ENCODE measurements at regions not wholly inside any gene's neighbourhood (a gene's known extent, or its start where the extent isn't known, plus 50 kb on each side); places are given as distances from the start of the nearest gene placed in this dataset.

- H3K27ac Mint-ChIP-seq: no peak overlapping the region; the same call in 1 of the 2 replicates
- ATAC-seq (no peak), DNase-seq (ENCODE audit: low spot score) (no peak)
- ChIA-PET CTCF (interaction anchor here (1.0 kb wide), 1 partner anchor 1418 kb away, joined by 3 read pairs; no protein-coding TSS in a partner anchor), POLR2A (no interaction called here)
- peaks cover 9% of the 10 kb centered on the region for H3K4me1 Mint-ChIP-seq
- H3K9me3 Mint-ChIP-seq: peaks cover 30% of the 10 kb centered on the region
- H3K4me3 Mint-ChIP-seq: no peak overlapping the region
- peaks cover under 1% of the 10 kb centered on the region; the same call in 1 of the 2 replicates for H3K27me3 Mint-ChIP-seq (ENCODE audit: low read depth)
- 0 out of 2 replicates have a peak, but pooled peaks cover 12% of the 10 kb centered on the region for H3K36me3 Mint-ChIP-seq
- TF ChIP-seq CDX4 (CRISPR knock-in tag; IDR thresholded peaks at IDR 0.05; ENCODE audit: borderline replicate concordance) (no peak), MAX (CRISPR knock-in tag; IDR thresholded peaks at IDR 0.05) (no peak), USF2 (CRISPR knock-in tag; IDR thresholded peaks at IDR 0.05) (no peak), HMGXB4 (CRISPR knock-in tag; IDR thresholded peaks at IDR 0.05) (no peak), ZMAT4 (CRISPR knock-in tag; IDR thresholded peaks at IDR 0.05) (no peak), TEAD1 (CRISPR knock-in tag; IDR thresholded peaks at IDR 0.05) (no peak), MLX (CRISPR knock-in tag; IDR thresholded peaks at IDR 0.05) (no peak)
These were observed 191.2 kb upstream of the TCF21 start for GRCh38 chr6:133697666-133698065.

GRCh38 chr6:133698272-133698671 lies 190.6 kb upstream of the TCF21 start:
- peaks cover 9% of the 10 kb centered on the region for H3K4me1 Mint-ChIP-seq
- ChIA-PET CTCF (interaction anchor here (1.0 kb wide), 1 partner anchor 139 kb away, joined by 3 read pairs; no protein-coding TSS in a partner anchor), POLR2A (no interaction called here)
- H3K4me3 Mint-ChIP-seq: no peak overlapping the region
- H3K27me3 Mint-ChIP-seq (ENCODE audit: low read depth): no peaks in the 10 kb centered on the region
- H3K36me3 Mint-ChIP-seq: 0 out of 2 replicates have a peak, but pooled peaks cover 12% of the 10 kb centered on the region
- H3K9me3 Mint-ChIP-seq: peaks cover 26% of the 10 kb centered on the region
- no peak for TF ChIP-seq ZNF512 (CRISPR knock-in tag; IDR thresholded peaks at IDR 0.05; ENCODE audit: borderline replicate concordance)
- no peak for TF ChIP-seq ZNF263 (CRISPR knock-in tag; IDR thresholded peaks at IDR 0.05; ENCODE audit: low read depth)
- no peak for TF ChIP-seq ESRRA (CRISPR knock-in tag; IDR thresholded peaks at IDR 0.05; ENCODE audit: borderline replicate concordance)
- TF ChIP-seq RELA (CRISPR knock-in tag; IDR thresholded peaks at IDR 0.05; ENCODE audit: borderline replicate concordance): no peak
- no peak for TF ChIP-seq PREB (CRISPR knock-in tag; IDR thresholded peaks at IDR 0.05; ENCODE audit: borderline replicate concordance)
- no peak for TF ChIP-seq NFYB (CRISPR knock-in tag; conservative IDR thresholded peaks at IDR 0.05; ENCODE audit: low read depth)
- no peak for TF ChIP-seq STAT6 (CRISPR knock-in tag; conservative IDR thresholded peaks at IDR 0.05; ENCODE audit: low read depth)
- TF ChIP-seq MYBL2 (CRISPR knock-in tag; IDR thresholded peaks at IDR 0.05): no peak
- no peak for TF ChIP-seq GABPB1 (CRISPR knock-in tag; IDR thresholded peaks at IDR 0.05)
- TF ChIP-seq FOXK1 (CRISPR knock-in tag; IDR thresholded peaks at IDR 0.05): no peak
- no peak for TF ChIP-seq ZNF416 (CRISPR knock-in tag; IDR thresholded peaks at IDR 0.05)
- TF ChIP-seq ARID4B (CRISPR knock-in tag; IDR thresholded peaks at IDR 0.05; ENCODE audit: borderline replicate concordance): no peak
- no peak for DNase-seq (ENCODE audit: low spot score)
- H3K27ac Mint-ChIP-seq: no peak overlapping the region
- no peak for ATAC-seq
